HepG2 (cell line): ENCODE measurements at regions not wholly inside any gene's neighbourhood (a gene's known extent, or its start where the extent isn't known, plus 50 kb on each side); places are given as distances from the start of the nearest gene placed in this dataset.
A peak's percentile ranks its signal among the peaks of the same experiment; 100 is the strongest.

Experiments
- ATF5 ChIP-seq: sonication (generic); formaldehyde crosslinking; IDR thresholded peaks from 2 replicates; pipeline ENCODE4 v1.4.0; 2020; ENCODE audit warnings: mild to moderate bottlenecking, low read depth, missing genetic modification reagents
- FLYWCH1 ChIP-seq: sonication (generic); formaldehyde crosslinking; IDR thresholded peaks from 2 replicates; pipeline ENCODE4 v1.8.1; 2023; ENCODE audit warnings: mild to moderate bottlenecking, missing genetic modification reagents
- GPBP1L1 ChIP-seq: sonication (generic); formaldehyde crosslinking; IDR thresholded peaks from 2 replicates; pipeline ENCODE4 v1.5.0; 2020; ENCODE audit warnings: mild to moderate bottlenecking, missing genetic modification reagents
- ISL2 ChIP-seq: sonication (generic); formaldehyde crosslinking; IDR thresholded peaks from 2 replicates; pipeline ENCODE4 v1.5.0; 2020; ENCODE audit warnings: missing genetic modification reagents
- MED1 ChIP-seq: sonication (generic); formaldehyde crosslinking; IDR thresholded peaks from 2 replicates; pipeline ENCODE4 v1.4.0; 2020; ENCODE audit warnings: missing genetic modification reagents
- MIER2 ChIP-seq: IDR thresholded peaks from 2 replicates; pipeline ENCODE4 v1.6.1; 2016; ENCODE audit warnings: missing biosample characterization, missing genetic modification reagents
- MXI1 ChIP-seq: IDR thresholded peaks from 3 replicates; pipeline ENCODE4 v1.6.1; 2012; ENCODE audit warnings: low read depth, low read length, inconsistent platforms, borderline replicate concordance
- REST ChIP-seq, 2 experiments: IDR thresholded peaks; 2 replicates each; pipeline ENCODE4 v1.6.1; 2011 to 2012; ENCODE audit warnings: low read length in 2 of 2, borderline replicate concordance in 1 of 2, low read depth in 1 of 2, mild to moderate bottlenecking in 1 of 2, moderate library complexity in 1 of 2
- RFX1 ChIP-seq: fragments of 450-650 bp; IDR thresholded peaks from 2 replicates; pipeline ENCODE4 v1.6.1; 2017
- SCMH1 ChIP-seq: sonication (generic); formaldehyde crosslinking; IDR thresholded peaks from 2 replicates; pipeline ENCODE4 v1.9.0; 2021; ENCODE audit warnings: missing genetic modification reagents, mild to moderate bottlenecking, borderline replicate concordance
- TCF12 ChIP-seq, 2 experiments: fragments of 450-650 bp in 1 of 2; sonication (generic) in 1 of 2; formaldehyde crosslinking in 1 of 2; IDR thresholded peaks; 2 replicates each; pipeline versions ENCODE4 v1.6.1 to v1.8.0; 2017 to 2022; ENCODE audit warnings: antibody characterized with exemption in 1 of 2, mild to moderate bottlenecking in 1 of 2, missing genetic modification reagents in 1 of 2, moderate library complexity in 1 of 2
- TOPORS ChIP-seq: sonication (generic); formaldehyde crosslinking; IDR thresholded peaks from 2 replicates; pipeline ENCODE4 v1.8.0; 2023; ENCODE audit warnings: mild to moderate bottlenecking, missing genetic modification reagents
- XRCC5 ChIP-seq: fragments of 200-400 bp; formaldehyde crosslinking; optimal IDR thresholded peaks from 2 replicates; pipeline ENCODE3; 2017; ENCODE audit warnings: mild to moderate bottlenecking, low read length
- ZBTB49 ChIP-seq: sonication (generic); formaldehyde crosslinking; IDR thresholded peaks from 2 replicates; pipeline ENCODE4 v1.4.0; 2020; ENCODE audit warnings: missing genetic modification reagents, borderline replicate concordance
- ZNF383 ChIP-seq: sonication (generic); formaldehyde crosslinking; IDR thresholded peaks from 2 replicates; pipeline ENCODE4 v1.4.0; 2020; ENCODE audit warnings: missing genetic modification reagents, mild to moderate bottlenecking, borderline replicate concordance
- ZNF660 ChIP-seq: sonication (generic); formaldehyde crosslinking; IDR thresholded peaks from 2 replicates; pipeline ENCODE4 v1.5.1; 2020; ENCODE audit warnings: mild to moderate bottlenecking, low read depth, missing genetic modification reagents, borderline replicate concordance
- ZNF678 ChIP-seq: sonication (generic); formaldehyde crosslinking; IDR thresholded peaks from 2 replicates; pipeline ENCODE4 v1.4.0; 2020; ENCODE audit warnings: mild to moderate bottlenecking, missing genetic modification reagents
- ZNF777 ChIP-seq: sonication (generic); formaldehyde crosslinking; IDR thresholded peaks from 2 replicates; pipeline ENCODE4 v1.4.0; 2020; ENCODE audit warnings: missing genetic modification reagents
- ZNF792 ChIP-seq: IDR thresholded peaks from 2 replicates; pipeline ENCODE4 v1.6.1; 2016

GRCh38 chr7:434891-435629 lies 84.6 kb downstream of the PDGFA start (continued):
- TF ChIP-seq ATF5 (no peak), RFX1 (no peak), ZBTB49 (no peak), REST (IDR thresholded peaks at IDR 0.05; ENCODE audit: borderline replicate concordance in 1 of 2, low read depth in 1 of 2, low read length in 2 of 2) (no peak), ZNF678 (CRISPR knock-in tag) (no peak), MIER2 (CRISPR knock-in tag) (no peak), XRCC5 (no peak), ZNF792 (CRISPR knock-in tag) (peak; percentile 28; the same call in 1 of the 2 replicates), ZNF777 (CRISPR knock-in tag) (no peak), TOPORS (CRISPR knock-in tag) (no peak), GPBP1L1 (CRISPR knock-in tag) (no peak), SCMH1 (CRISPR knock-in tag) (no peak), MXI1 (no peak), ZNF383 (CRISPR knock-in tag) (no peak), TCF12 (IDR thresholded peaks at IDR 0.05) (no peak), TCF12 (CRISPR knock-in tag; IDR thresholded peaks at IDR 0.05) (no peak), ISL2 (CRISPR knock-in tag) (peak; percentile 48), ZNF660 (CRISPR knock-in tag) (no peak), FLYWCH1 (no peak), MED1 (peak; percentile 55; the same call in 1 of the 2 replicates)
